SK-N-SH treated with all-trans-retinoic acid at 6 μM for 48 hours (cell line): ENCODE measurements at regions not wholly inside any gene's neighbourhood (a gene's known extent, or its start where the extent isn't known, plus 50 kb on each side); places are given as distances from the start of the nearest gene placed in this dataset.

ENCODE experiments used
- BACH2 ChIP-seq: fragments of 250-450 bp; sonication (Bioruptor Pico); IDR thresholded peaks from 2 replicates; pipeline ENCODE4 v1.9.0; 2021; ENCODE audit warnings: mild to moderate bottlenecking, borderline replicate concordance
- ISL1 ChIP-seq: fragments of 250-450 bp; sonication (Bioruptor Pico); IDR thresholded peaks from 2 replicates; pipeline ENCODE4 v2.1.2; 2022; ENCODE audit warnings: mild to moderate bottlenecking, moderate library complexity
- OSR1 ChIP-seq: fragments of 250-450 bp; sonication (Bioruptor Pico); IDR thresholded peaks from 2 replicates; pipeline ENCODE4 v1.8.0; 2022; ENCODE audit warnings: moderate library complexity, mild to moderate bottlenecking, inconsistent platforms
- TCF4 ChIP-seq: fragments of 250-450 bp; sonication (Bioruptor Pico); IDR thresholded peaks from 2 replicates; pipeline ENCODE4 v1.8.0; 2021; ENCODE audit warnings: mild to moderate bottlenecking, moderate library complexity, borderline replicate concordance
- ZFP30 ChIP-seq: fragments of 450-650 bp; formaldehyde crosslinking; IDR thresholded peaks from 2 replicates; pipeline ENCODE4 v1.5.0; 2022; ENCODE audit warnings: mild to moderate bottlenecking, moderate library complexity
- ZNF565 ChIP-seq: fragments of 450-650 bp; formaldehyde crosslinking; conservative IDR thresholded peaks from 2 replicates; pipeline ENCODE4 v1.5.0; 2020; ENCODE audit warnings: low read depth, mild to moderate bottlenecking, moderate library complexity
- TF ChIP-seq, protein P1 (sequence below): fragments of 250-450 bp; sonication (Bioruptor Pico); IDR thresholded peaks from 2 replicates; pipeline ENCODE4 v1.8.0; 2021; ENCODE audit warnings: low read depth, mild to moderate bottlenecking, moderate library complexity, borderline replicate concordance

DNA sequence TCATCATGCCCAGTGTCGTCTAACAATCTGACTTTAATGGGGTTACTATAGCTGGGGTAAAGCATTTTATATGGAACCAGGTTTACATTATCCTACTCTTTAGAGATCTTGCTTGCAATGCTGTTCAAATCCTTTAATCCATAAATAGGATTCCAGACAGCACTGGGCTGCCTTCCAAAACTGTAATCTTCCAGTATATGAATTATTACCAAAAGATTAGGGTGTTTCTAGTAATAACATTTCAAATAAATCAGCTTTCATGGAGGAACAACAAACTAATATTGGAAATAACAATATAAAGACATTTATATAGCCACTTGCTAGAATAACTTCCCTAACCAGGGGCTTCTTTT is 88.6 kb upstream of the PLXNA2 start:
- TF ChIP-seq TCF4 (CRISPR knock-in tag), result no peak
- TF ChIP-seq ISL1, result no peak
- TF ChIP-seq BACH2, result no peak
- TF ChIP-seq, protein P1, sequence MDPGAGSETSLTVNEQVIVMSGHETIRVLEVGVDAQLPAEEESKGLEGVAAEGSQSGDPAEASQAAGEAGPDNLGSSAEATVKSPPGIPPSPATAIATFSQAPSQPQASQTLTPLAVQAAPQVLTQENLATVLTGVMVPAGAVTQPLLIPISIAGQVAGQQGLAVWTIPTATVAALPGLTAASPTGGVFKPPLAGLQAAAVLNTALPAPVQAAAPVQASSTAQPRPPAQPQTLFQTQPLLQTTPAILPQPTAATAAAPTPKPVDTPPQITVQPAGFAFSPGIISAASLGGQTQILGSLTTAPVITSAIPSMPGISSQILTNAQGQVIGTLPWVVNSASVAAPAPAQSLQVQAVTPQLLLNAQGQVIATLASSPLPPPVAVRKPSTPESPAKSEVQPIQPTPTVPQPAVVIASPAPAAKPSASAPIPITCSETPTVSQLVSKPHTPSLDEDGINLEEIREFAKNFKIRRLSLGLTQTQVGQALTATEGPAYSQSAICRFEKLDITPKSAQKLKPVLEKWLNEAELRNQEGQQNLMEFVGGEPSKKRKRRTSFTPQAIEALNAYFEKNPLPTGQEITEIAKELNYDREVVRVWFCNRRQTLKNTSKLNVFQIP (CRISPR knock-in tag), result no peak
- TF ChIP-seq ZFP30, result no peak
- no peak for TF ChIP-seq ZNF565 (CRISPR knock-in tag)
- no peak for TF ChIP-seq OSR1 (CRISPR knock-in tag)
